ENCODE measurements at regions not wholly inside any gene's neighbourhood (a gene's known extent, or its start where the extent isn't known, plus 50 kb on each side); places are given as distances from the start of the nearest gene placed in this dataset.

DNA sequence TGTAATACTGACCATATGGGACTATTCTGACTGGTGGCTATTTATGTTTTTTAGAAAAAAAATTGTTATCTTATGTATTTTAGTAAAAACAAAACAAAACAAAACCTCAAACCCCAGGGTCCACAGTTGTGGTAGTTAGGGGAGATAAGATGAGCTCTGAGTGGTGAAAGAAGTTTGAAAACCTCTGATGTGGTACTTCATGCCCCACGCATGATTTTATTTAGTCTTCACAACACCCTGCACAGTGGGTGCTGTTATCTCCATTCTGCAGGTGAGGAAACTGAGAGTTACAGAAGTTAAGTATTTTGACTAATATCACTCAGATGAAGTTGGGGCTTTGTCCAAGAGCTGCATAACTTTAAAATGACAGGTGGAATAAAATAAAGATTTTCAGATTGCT, 230.6 kb upstream of the TRPC5 start:
- H4K8ac ChIP-seq (ENCODE audit: low read depth in 2 of 2, low read length in 2 of 2): no peak overlapping the region
- intact Hi-C loops (cut with micrococcal nuclease): no loop called here
- no peak overlapping the region for H3K23ac ChIP-seq (ENCODE audit: low read depth, low read length)
- ChIA-PET POLR2A (ENCODE audit: unreplicated experiment) (no interaction called here), CTCF (no interaction called here)
- H2BK20ac ChIP-seq (ENCODE audit: low read depth, low read length): no peak overlapping the region
- in situ Hi-C loops (cut with MboI; ENCODE audit: low sequenced_read_pairs): no loop called here
- no peak overlapping the region for H2AFZ ChIP-seq (replicated peaks; ENCODE audit: low read length, poor library complexity)
- H3K4me3 ChIP-seq (ENCODE audit: insufficient read depth, low read depth, low read length): no peak overlapping the region
- no CpG with 5 or more reads among the region's 1 CpG for WGBS, 2 experiments (ENCODE audit: extremely low coverage in 2 of 2, insufficient read length in 1 of 2)
- TF ChIP-seq SMC3 (IDR thresholded peaks at IDR 0.05; ENCODE audit: low read depth, low read length): no peak
- no peak for TF ChIP-seq CHD1 (IDR thresholded peaks at IDR 0.05; ENCODE audit: low read depth, low read length)
- no peak for TF ChIP-seq FOS (IDR thresholded peaks at IDR 0.05; ENCODE audit: low read depth, low read length)
- TF ChIP-seq, protein P1, sequence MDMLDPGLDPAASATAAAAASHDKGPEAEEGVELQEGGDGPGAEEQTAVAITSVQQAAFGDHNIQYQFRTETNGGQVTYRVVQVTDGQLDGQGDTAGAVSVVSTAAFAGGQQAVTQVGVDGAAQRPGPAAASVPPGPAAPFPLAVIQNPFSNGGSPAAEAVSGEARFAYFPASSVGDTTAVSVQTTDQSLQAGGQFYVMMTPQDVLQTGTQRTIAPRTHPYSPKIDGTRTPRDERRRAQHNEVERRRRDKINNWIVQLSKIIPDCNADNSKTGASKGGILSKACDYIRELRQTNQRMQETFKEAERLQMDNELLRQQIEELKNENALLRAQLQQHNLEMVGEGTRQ (IDR thresholded peaks at IDR 0.05; ENCODE audit: low read depth, low read length): no peak
- TF ChIP-seq MXI1 (IDR thresholded peaks at IDR 0.05; ENCODE audit: borderline replicate concordance, low read depth, low read length): no peak
- H3K56ac ChIP-seq (ENCODE audit: extremely low read depth, insufficient read depth, low read length): no peak overlapping the region
- no peak overlapping the region for H3K27ac ChIP-seq (ENCODE audit: insufficient read depth, low read length)
- dilution Hi-C loops (cut with HindIII; ENCODE audit: low sequenced_read_pairs, unreplicated experiment): no loop called here
- H4K91ac ChIP-seq (ENCODE audit: insufficient read depth, low read depth, low read length): no peak overlapping the region
- ATAC-seq (ENCODE audit: low read depth): no peak
- no peak overlapping the region for H2AK9ac ChIP-seq (replicated peaks; ENCODE audit: low read depth, low read length, poor library complexity)
- H2BK120ac ChIP-seq (ENCODE audit: low read depth, low read length): no peak overlapping the region
- H4K5ac ChIP-seq (ENCODE audit: low read depth, low read length): no peak overlapping the region
- DNase-seq: no peak
- H3K18ac ChIP-seq (ENCODE audit: low read depth, low read length): no peak overlapping the region
- H2BK15ac ChIP-seq (ENCODE audit: low read depth, low read length): no peak overlapping the region
- H3K79me1 ChIP-seq (ENCODE audit: low read depth in 1 of 2, low read length in 2 of 2): no peaks in the 10 kb centered on the region
- no peaks in the 10 kb centered on the region for H3K27me3 ChIP-seq (ENCODE audit: control insufficient read depth, insufficient read depth, low read length)
- no peaks in the 10 kb centered on the region for H3K4me1 ChIP-seq (ENCODE audit: control insufficient read depth, insufficient read depth, low read length)
- H4K20me1 ChIP-seq (ENCODE audit: insufficient read depth, low read length): no peaks in the 10 kb centered on the region
- H2AK5ac ChIP-seq (ENCODE audit: low read depth, low read length): no peak overlapping the region
- H3K4me2 ChIP-seq (ENCODE audit: low read depth, low read length): no peak overlapping the region
- no TSS peak for BruUV-seq (replicated peaks)
- H3K4ac ChIP-seq (ENCODE audit: low read depth, low read length): no peak overlapping the region
- H3K9me3 ChIP-seq (ENCODE audit: control insufficient read depth, insufficient read depth, low read length): no peaks in the 10 kb centered on the region
- H3K14ac ChIP-seq (replicated peaks; ENCODE audit: low read depth, low read length): no peak overlapping the region
- H2BK5ac ChIP-seq (ENCODE audit: low read depth, low read length, poor library complexity, severe bottlenecking): no peak overlapping the region
- no peaks in the 10 kb centered on the region for H3K9me1 ChIP-seq (ENCODE audit: insufficient read depth, low read length)
- H3K9ac ChIP-seq (ENCODE audit: low read depth, low read length): no peak overlapping the region
- H3K36me3 ChIP-seq (ENCODE audit: control insufficient read depth, insufficient read depth, low read length): no peaks in the 10 kb centered on the region
